Myocyte (in vitro differentiated cells): ENCODE measurements at regions not wholly inside any gene's neighbourhood (a gene's known extent, or its start where the extent isn't known, plus 50 kb on each side); places are given as distances from the start of the nearest gene placed in this dataset.

Source experiments
- DNase-seq: peaks from one replicate; pipeline ENCODE4 v3.0.0-alpha.2; 2012; ENCODE audit warnings: low read depth

- no peak for DNase-seq
Observed at GRCh38 chr1:62981434-62981833, 197.5 kb downstream of the ATG4C start.

GRCh38 chr1:62988867-62989266 lies 204.9 kb downstream of the ATG4C start:
- no peak for DNase-seq

GRCh38 chr1:62989497-62989896 lies 205.6 kb downstream of the ATG4C start:
- DNase-seq: no peak

GRCh38 chr1:62991152-62991551 lies 207.2 kb downstream of the ATG4C start:
- no peak for DNase-seq

GRCh38 chr1:62993844-62994243 lies 209.9 kb downstream of the ATG4C start:
- DNase-seq: no peak

- no peak for DNase-seq
Observed at GRCh38 chr1:62995173-62995572, 211.2 kb downstream of the ATG4C start.

DNA sequence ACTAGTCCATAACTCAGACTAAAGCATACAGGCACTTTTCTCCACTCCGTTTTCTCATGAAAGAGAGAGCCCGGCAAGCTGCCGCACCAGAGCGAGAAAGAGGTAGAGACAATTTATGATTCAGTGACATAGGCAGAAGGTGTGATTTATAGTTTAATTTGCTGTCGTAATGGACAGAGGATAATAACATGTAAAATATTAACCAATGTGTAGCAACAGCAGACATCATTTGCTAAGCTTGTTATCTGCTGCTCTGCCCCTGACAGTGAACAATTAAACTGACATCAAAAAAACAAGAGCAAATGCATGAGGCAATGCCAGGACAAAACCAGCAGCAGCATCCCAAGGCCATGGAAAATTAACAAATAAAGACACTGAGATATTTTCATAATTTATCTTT lies 214.0 kb downstream of the ATG4C start:
- no peak for DNase-seq

DNA sequence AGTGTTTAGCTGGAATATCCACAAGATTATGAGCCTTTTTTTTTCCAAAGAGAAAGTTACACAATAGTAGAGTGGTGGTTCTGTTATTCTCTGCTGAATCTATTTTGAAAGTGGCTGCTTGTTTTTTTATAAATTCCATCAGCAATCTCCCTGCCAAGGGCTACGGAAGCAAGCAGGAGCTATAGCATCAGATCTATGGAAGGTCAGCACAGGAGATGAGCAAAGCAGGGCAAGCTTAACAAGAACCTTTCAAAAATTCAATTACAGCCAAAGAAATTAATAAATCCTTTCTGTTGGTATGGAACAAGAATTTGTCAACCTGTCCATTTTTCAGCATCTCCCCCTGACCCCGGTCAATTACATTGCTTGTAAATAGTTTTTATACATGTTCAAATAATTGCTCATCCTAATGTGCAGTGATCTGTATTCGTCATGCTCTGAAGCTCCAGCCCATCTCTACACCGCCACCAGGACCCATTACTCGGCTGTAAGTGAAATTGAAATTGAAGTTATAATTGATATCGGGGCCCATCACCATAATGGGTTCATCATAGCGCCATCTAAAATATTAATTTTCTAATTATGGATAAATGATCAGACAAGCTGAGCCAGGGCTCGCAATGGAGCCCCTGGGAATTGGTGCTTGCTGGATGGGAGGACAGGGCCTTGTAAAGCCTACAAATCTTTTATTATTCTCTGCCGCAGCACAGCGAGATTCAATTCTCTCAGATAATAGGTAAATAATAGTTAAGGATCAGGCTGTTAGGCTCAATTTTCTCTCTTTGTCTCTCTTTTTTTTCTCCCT lies 215.1 kb downstream of the ATG4C start:
- no peak for DNase-seq

DNA sequence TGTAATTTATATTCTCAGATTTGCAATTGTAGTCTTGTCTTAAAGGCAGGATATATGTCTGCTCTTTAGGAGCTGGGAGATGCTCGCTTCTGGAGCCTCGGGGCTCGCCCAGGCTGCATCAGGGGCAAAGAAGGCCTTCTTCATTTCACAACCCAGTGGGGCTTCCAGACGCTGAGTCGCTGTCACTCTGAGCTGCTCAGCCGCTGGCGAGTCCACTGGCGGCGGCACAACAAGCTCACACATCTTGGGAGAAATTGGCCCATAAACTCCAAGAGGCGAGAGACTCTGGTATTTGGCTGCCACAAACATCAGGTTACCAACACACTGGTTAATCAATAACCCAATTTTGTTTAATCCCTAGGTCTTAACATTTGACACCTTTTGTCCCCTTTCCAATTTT lies 216.6 kb downstream of the ATG4C start:
- DNase-seq: no peak

- peak; percentile 3 for DNase-seq
Observed at GRCh38 chr1:63004868-63005267, 220.9 kb downstream of the ATG4C start.

- no peak for DNase-seq
Observed at GRCh38 chr1:63005812-63006211, 221.9 kb downstream of the ATG4C start.

DNA sequence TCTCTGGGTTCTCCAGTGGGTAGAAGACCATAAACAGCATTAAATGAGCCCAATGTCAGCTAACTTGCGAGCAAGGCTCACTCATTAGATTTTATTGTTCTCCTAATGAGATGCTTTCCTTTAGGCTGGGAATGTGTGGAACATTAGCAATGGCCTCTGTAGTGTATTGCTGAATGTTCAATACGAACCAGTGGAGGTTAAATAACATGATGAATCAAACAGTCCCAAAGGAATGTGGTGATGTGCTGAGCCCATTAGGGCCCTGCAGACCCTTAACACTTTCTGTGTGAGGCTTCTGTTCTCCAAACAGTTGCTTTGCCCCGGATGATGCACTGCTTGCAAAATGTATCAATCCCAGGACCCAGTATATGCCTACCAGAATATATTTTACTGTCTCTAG lies 225.5 kb downstream of the ATG4C start:
- no peak for DNase-seq

- DNase-seq: no peak
Observed at GRCh38 chr1:63010913-63011660, 227.2 kb downstream of the ATG4C start.

- DNase-seq: no peak
Observed at GRCh38 chr1:63012339-63012738, 228.4 kb downstream of the ATG4C start.

DNA sequence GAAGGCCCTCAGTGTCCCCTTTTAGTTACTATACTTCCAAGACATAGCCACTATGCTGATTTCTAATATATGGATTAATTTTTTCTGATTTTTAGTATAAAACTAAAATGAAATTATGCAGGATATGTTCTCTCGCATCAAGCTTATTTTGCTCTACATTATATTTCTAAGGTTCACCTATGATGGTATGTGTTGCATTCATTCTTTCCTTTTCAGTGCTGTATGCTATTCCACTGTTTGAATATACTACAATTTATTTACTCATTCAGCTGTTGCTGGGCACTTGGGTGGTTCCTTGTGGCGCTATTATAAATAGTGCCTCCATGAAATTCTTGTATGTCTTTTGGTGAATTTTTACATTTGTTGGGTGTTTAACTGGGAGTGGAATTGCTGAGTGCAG lies 230.3 kb downstream of the ATG4C start:
- no peak for DNase-seq

- no peak for DNase-seq
Observed at GRCh38 chr1:63022319-63022718, 238.4 kb downstream of the ATG4C start.

- no peak for DNase-seq
Observed at GRCh38 chr1:63023171-63023570, 239.2 kb downstream of the ATG4C start.

DNA sequence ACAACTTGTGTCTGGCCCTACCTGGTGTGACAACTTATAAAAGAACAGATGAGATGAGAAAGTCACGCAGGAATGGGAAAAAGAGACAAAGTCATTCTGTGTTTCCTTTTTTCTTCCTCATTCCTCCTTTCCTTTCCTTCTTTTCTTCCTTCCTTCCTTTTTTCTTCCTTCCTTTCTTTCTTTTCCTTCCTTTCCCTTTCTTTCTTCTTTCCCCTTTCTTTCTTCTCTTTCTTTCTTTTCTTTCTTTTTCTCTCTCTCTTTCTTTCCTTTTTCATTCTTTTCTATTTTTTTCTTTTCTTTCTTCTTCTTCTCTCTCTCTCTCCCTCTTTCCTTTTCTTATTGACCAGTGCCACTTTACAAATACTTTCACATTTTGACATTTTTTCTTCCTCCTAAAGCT lies 239.7 kb downstream of the ATG4C start:
- DNase-seq: no peak

GRCh38 chr1:63024132-63024531 lies 240.2 kb downstream of the ATG4C start:
- no peak for DNase-seq

DNA sequence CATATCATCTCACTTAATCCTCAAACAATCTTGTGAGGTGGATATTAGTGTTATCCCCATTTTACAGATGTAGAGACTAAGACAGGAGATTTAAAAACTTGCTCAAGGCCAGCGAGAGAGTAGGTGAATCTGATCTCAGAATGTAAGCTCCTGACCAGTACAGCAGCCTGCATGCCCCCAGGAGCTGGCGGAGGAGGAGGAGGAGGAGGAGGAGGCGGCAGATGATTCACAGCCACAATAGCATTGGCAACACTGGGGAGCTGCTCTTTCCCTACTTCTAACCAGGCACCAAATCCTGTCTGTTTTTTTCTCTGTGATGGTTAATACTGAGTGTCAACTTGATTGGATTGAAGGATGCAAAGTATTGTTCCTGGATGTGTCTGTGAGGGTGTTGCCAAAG lies 243.2 kb downstream of the ATG4C start:
- no peak for DNase-seq

GRCh38 chr1:63032171-63032570 lies 248.2 kb downstream of the ATG4C start:
- no peak for DNase-seq

- DNase-seq: no peak
Observed at GRCh38 chr1:63033211-63033610, 249.3 kb downstream of the ATG4C start.

GRCh38 chr1:63034256-63034655 lies 250.3 kb downstream of the ATG4C start:
- no peak for DNase-seq
